GM20000 (cell line): ENCODE measurements at regions not wholly inside any gene's neighbourhood (a gene's known extent, or its start where the extent isn't known, plus 50 kb on each side); places are given as distances from the start of the nearest gene placed in this dataset.

ENCODE experiments used
- DNase-seq: peaks from one replicate; pipeline ENCODE4 v3.0.0; 2012; ENCODE audit warnings: low spot score
- TF ChIP-seq, protein P1 (sequence below): IDR thresholded peaks from 2 replicates; pipeline ENCODE4 v1.5.1; 2012; ENCODE audit warnings: mild to moderate bottlenecking, control low read depth; ENCODE audit errors: extremely low read depth, missing control alignments

DNA sequence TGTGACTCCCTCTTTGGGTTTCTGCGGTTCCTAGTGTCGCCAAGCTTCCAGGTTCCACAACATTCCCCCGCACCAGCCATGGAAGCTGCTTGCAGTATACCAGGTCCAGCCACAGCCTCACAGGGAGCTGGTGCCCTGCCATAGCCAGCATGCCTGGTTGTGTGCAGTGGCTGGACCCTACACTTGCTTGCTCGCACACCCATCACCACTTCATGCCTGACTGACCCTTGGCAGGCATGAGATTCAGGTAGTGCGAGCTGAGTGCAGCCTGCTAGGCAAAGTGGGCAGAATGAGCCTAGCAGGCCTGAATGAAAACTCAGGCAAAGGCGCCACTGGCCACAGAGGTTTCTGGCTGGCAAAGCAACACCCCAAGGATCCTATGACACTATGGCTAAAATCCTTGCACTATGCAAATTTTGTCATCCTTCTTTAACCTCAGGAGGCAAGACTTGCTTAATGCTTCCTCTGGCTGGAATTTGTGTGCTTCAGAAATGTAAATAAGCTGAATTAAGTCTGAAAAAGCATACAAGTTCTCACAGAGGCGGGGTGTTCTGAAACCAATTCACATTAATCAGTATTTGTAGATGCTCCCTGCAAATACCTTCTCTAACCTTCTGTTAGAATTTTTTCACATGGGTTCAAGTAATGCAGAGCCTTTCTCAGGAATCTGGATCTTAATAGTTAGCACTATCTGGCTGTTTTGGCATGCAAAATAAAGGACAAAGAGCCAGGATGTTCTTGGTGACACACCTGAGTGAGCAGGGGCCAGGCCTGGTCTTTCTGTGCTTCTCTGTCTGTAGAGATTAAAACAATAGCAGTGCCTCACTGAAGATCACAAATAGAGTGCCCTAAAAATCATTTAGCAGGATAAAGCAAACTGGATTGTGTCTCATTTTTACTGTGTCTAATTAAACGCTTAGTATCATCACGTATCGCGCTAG, 256.9 kb downstream of the GPATCH2 start:
- TF ChIP-seq, protein P1, sequence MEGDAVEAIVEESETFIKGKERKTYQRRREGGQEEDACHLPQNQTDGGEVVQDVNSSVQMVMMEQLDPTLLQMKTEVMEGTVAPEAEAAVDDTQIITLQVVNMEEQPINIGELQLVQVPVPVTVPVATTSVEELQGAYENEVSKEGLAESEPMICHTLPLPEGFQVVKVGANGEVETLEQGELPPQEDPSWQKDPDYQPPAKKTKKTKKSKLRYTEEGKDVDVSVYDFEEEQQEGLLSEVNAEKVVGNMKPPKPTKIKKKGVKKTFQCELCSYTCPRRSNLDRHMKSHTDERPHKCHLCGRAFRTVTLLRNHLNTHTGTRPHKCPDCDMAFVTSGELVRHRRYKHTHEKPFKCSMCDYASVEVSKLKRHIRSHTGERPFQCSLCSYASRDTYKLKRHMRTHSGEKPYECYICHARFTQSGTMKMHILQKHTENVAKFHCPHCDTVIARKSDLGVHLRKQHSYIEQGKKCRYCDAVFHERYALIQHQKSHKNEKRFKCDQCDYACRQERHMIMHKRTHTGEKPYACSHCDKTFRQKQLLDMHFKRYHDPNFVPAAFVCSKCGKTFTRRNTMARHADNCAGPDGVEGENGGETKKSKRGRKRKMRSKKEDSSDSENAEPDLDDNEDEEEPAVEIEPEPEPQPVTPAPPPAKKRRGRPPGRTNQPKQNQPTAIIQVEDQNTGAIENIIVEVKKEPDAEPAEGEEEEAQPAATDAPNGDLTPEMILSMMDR, result no peak
- no peak for DNase-seq

DNA sequence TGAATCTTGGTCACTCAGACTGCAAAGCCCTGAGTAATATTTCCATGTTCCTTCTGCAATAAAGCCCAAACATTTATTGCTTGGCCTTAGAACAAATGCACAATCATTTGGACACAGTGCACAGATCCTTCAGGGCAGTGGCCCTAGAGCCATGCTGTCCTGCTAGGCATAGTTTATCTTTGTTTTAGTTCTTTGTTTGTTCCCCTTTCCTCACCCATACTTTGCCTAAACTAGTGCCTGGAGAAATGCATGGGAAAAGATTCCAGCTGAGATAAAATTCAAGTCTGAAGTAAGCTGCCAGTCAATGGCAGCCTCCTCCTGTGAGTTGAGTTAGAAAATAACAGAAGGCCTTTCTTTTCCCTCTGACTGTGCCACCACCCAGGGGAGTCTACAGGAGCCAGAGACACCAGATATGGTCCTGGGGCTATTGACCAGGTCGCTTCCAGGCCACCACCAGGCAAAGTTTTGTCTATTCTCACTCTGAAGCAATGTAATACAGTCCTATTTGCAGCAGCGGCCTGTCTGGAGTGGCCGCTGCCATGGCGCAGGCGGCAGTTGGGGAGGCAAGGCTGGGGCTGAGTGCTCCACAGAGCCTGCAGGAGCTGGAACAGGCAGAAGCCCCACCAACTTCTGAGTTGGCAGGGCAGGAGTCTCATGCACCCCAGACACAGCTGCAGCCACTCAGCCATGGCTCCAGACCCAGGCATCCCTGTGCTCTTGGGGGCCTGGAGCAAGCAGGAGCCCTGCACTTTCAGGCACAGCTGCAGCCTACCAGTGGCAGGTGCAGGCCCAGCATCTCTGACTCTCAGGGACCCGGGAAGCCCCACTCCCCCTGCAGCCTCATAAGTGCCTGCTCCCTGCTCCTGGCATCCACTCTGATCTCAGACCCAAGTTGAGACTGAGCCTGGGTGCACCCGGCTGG, 258.6 kb downstream of the GPATCH2 start:
- no peak for DNase-seq
- TF ChIP-seq, protein P1, result no peak

DNA sequence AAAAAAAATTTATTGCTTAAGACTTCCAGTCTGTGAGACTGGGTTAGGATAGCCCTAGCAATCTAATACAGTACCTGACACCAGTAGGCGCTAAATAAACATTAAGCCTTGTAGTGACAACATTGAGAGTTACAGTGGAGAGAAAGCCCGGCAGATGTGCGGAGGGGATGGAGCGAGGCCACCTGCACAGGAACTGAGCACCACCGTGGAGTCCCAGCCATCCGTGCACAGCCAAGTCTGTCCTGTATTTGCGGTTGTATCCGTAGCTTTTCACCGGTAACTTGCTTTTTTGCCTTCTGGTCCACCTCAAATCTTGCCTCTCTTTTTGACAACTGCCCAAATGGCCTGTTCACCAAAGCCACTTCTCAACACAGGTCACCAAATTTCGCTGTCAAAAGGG, 260.1 kb downstream of the GPATCH2 start:
- TF ChIP-seq, protein P1, result no peak
- no peak for DNase-seq

DNA sequence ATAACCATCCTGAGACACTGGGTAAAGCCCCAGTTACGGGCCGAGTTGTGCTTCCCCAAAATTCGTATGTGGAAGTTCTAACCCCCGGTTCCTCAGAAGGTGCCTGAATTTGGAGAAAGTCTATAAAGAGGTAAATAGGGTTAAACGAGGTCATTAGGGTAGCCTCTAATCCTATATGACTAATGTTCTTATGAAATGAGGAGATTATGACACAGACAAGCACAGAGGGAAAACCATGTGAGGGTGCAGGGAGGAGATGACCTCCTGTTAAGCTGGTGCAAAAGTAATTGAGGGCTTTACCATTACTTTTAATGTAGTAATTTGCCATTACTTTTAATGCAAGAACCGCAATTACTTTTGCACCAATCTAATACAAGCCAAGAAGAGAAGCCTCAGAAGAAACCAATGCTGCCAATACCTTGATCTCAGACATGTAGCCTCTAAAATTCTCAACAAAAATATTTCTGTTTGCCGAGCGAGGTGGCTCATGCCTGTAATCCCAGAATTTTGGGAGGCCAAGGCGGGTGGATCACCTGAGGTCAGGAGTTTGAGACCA, 260.8 kb downstream of the GPATCH2 start:
- DNase-seq, result no peak
- TF ChIP-seq, protein P1, result no peak

DNA sequence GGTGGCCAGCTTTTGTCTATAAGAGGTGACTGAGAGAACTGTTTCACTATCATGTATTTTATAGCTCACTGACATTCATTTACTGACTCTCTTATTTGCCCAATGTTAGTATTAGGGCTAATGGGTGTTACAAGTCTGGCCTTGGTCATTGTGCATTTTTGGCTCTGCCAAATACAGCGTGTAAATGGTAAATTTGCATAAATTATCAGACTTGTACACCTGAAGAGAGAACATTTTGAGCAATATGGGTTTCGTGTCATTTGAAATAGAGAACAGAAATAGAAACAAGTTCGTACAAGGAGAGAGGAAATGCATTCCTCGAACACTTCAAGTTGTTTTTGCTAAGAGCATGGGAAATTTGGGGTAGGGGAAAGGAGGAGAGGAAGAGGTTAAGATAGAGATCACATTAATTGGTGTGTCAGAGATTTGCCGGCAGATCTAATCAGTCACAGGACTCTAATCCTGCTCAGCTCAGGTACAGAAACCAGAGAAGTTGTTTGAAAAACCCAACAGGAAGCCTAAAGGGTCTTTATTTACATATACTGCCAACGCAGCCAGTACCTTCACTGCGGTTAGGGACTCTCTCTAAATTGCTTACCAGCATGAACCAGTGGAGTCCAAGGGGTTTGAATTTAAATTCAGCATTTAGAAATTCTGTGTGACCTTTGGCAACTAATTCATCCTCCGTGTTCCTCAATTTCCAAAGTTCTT, 261.5 kb downstream of the GPATCH2 start:
- DNase-seq, result peak; percentile 9
- TF ChIP-seq, protein P1, result no peak

DNA sequence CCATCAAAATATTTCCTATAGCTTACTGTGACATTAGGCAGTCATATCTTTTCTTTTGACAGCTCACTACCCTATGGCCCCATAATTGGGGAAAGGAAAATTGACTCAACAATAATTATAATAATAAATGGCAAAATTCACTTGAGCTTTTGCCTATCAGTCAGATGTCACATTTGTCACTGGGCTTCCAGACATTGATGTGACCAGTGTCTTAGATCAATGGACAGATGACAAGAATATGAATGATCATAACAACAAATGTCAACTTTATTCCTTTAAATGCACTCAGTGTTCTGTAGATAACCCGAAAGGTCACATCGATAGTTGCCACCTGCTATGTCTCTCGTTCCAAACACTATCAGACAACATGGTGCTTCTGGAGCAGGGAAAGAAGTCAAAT, 266.7 kb downstream of the GPATCH2 start:
- DNase-seq, result no peak

More for the DNA sequence above, 266.7 kb downstream of the GPATCH2 start:
- TF ChIP-seq, protein P1, result no peak
